Fibroblast of lung (primary cell): ENCODE measurements at regions not wholly inside any gene's neighbourhood (a gene's known extent, or its start where the extent isn't known, plus 50 kb on each side); places are given as distances from the start of the nearest gene placed in this dataset.

Experiments
- CTCF ChIP-seq, 2 donors: IDR thresholded peaks in 1 of 2; conservative IDR thresholded peaks in 1 of 2; 1 replicate in 1 of 2; 2 replicates in 1 of 2; pipeline ENCODE4 v1.5.1; 2011 to 2012; ENCODE audit warnings: low read length in 2 of 2, control low read depth in 1 of 2, inconsistent platforms in 1 of 2, low read depth in 1 of 2, mild to moderate bottlenecking in 1 of 2
- EZH2 ChIP-seq: IDR thresholded peaks from 2 replicates; pipeline ENCODE4 v1.5.1; 2012; ENCODE audit warnings: low read length, control low read depth, mild to moderate bottlenecking; ENCODE audit errors: missing control alignments

- no peak for TF ChIP-seq CTCF (conservative IDR thresholded peaks at IDR 0.05 in 1 of 2, IDR thresholded peaks at IDR 0.05 in 1 of 2; ENCODE audit: low read depth in 1 of 2, low read length in 2 of 2)
- no peak for TF ChIP-seq EZH2
Measured at GRCh38 chr6:114534813-114535212, 192.0 kb upstream of the HS3ST5 start.
